ENCODE measurements at regions not wholly inside any gene's neighbourhood (a gene's known extent, or its start where the extent isn't known, plus 50 kb on each side); places are given as distances from the start of the nearest gene placed in this dataset.

- TF ChIP-seq EZH2 (IDR thresholded peaks at IDR 0.05; ENCODE audit: insufficient read depth, poor library complexity, severe bottlenecking), result no peak
- no peak for TF ChIP-seq EZH2phosphoT487 (IDR thresholded peaks at IDR 0.05; ENCODE audit: insufficient read depth, low read depth)
These were observed 137.1 kb upstream of the TMEM161B start for GRCh38 chr5:88405783-88406182.
